HPDE6-E6E7 (cell line): ENCODE measurements at regions not wholly inside any gene's neighbourhood (a gene's known extent, or its start where the extent isn't known, plus 50 kb on each side); places are given as distances from the start of the nearest gene placed in this dataset.

Experiments used
- DNase-seq: peaks from one replicate; pipeline ENCODE4 v3.0.0; 2011; ENCODE audit warnings: missing footprints; ENCODE audit errors: extremely low spot score

GRCh38 chr3:25354071-25354470 is 74.0 kb upstream of the RARB start:
- no peak for DNase-seq

GRCh38 chr3:25355034-25355885 is 72.8 kb upstream of the RARB start:
- DNase-seq, result no peak

GRCh38 chr3:25355998-25356397 is 72.1 kb upstream of the RARB start:
- no peak for DNase-seq

DNA sequence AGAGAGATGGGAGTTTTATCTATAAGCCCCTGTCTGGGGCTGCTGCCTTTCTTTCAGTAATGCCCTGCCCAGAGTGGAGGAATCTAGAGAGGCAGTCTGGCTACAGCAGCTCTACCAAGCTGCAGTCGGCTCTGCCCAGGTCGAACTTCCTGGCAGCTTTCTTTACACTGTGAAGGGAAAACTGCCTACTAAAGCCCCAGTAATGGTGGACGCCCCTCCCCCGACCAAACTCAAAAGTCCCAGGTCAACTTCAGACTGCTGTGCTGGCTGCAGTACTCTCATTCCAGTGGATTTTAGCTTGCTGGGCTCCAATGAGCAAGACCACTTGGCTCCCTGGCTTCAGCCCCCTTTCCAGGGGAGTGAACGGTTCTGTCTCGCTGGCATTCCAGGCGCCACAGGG is 65.9 kb upstream of the RARB start:
- no peak for DNase-seq

DNA sequence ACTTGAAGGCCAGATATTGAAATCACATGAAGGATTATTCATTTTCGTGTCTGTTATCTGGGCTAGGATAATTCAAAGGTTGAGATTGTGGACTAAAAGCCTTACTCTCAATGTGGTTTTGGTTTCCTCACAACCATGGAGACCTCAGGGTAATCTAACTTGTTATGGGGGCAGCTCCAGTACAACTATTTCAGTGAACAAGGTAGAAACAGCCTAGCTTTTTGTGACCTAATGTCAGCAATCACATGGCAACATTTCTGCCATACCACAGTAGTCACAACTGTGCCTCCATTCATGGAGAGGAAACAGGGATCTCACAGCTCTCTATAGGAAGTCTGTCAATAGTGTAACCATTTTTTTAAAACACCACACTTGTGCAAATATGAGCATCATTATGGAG is 62.4 kb upstream of the RARB start:
- no peak for DNase-seq

DNA sequence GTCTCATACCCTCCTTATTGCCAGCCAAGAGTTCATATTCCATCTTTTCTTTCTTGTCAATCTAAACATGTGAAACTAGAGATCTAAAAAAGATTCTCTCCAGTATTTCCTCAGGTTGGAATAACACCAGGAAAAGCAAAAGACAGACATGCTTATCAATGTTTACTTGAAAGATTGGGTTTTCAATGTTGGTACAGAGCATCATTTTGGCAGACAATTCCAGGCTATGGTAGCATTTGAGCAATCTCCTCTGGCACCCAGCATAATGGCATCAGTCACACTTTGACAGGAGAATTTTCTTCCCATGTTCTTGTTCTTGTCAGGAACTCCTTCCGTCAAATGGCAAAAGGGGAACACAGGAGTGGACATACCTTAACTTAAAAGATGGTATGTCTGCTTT is 61.0 kb upstream of the RARB start:
- DNase-seq, result no peak

DNA sequence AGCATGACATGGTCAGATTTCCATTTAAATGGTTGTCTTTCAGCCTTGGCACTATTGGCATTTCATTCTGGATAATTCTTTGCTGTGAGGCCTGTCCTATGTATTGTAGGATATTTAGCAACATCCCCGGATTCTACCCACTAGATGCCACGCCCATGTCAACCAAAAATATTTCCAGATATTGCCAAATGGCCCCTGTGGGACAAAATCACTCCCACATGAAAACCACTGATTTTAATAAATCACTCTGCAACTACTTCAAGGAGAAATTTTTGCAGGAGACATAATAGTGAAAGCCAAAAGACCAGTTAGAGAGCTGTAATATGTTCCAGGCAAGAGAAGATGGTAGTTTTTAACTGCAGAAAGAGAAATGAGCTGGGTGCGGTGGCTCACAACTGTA is 55.9 kb upstream of the RARB start:
- no peak for DNase-seq

DNA sequence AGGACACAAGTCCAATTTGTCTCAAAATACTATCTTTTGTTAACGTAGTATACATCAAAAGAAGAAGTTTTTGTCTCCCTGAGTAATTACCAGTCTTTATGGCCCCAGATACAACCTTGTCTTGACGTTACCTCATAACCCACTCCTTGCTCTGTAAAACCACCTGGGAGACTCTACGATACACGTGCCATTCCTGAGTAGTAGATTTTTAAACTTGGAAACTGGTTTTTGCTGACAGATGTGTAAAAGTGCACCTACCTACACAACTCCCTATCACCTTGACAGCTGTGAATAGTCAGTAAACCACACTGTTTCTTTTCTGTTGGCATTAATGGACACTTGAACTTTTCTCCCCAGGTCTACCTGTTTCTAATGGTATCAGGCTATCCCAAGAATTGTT is 51.7 kb upstream of the RARB start:
- DNase-seq, result no peak

DNA sequence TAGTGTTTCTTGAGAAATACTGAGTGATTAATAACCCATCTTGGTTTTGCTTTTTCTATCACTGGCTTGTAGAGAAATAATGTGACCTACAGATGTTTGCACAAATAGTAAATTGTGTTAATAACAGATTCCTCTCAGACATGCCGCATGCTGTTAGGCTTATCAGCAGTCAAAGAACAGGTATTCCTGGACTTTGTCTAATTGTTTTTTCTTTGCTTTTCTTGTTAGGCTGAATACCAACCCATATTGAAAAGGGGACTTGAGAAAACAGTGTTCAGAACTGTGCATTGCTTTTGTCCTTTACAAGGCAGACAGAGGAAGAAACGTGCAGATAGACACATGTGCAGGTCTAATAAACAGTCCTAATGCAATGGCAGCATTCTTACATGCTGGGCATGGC is 51.0 kb upstream of the RARB start:
- DNase-seq, result no peak
